Nephron progenitor cell (in vitro differentiated cells): ENCODE measurements at regions not wholly inside any gene's neighbourhood (a gene's known extent, or its start where the extent isn't known, plus 50 kb on each side); places are given as distances from the start of the nearest gene placed in this dataset.

Experiments used
- DNase-seq: peaks from one replicate; pipeline ENCODE4 v3.0.0; 2021
- H3K27ac Mint-ChIP-seq: 2 replicates; pipeline ENCODE4 v1.8.0; 2021; ENCODE audit warnings: mild to moderate bottlenecking, moderate library complexity, mixed read lengths
- H3K27me3 Mint-ChIP-seq: 2 replicates; pipeline ENCODE4 v1.8.0; 2021; ENCODE audit warnings: mild to moderate bottlenecking, low read depth, mixed read lengths; ENCODE audit not compliant: poor library complexity
- H3K36me3 Mint-ChIP-seq: 2 replicates; pipeline ENCODE4 v1.8.0; 2021; ENCODE audit warnings: low read depth, mixed read lengths
- H3K4me1 Mint-ChIP-seq: 2 replicates; pipeline ENCODE4 v1.8.0; 2021; ENCODE audit warnings: mixed read lengths
- H3K4me3 Mint-ChIP-seq: 2 replicates; pipeline ENCODE4 v1.8.0; 2021; ENCODE audit warnings: mild to moderate bottlenecking, moderate library complexity, mixed read lengths
- H3K9me3 Mint-ChIP-seq: 2 replicates; pipeline ENCODE4 v1.8.0; 2021; ENCODE audit warnings: mild to moderate bottlenecking, moderate library complexity, mixed read lengths
- TF ChIP-seq, protein P1 (sequence below): fragments of 200-600 bp; sonication (generic); IDR thresholded peaks from 2 replicates; pipeline ENCODE4 v1.5.0; 2021; ENCODE audit warnings: antibody characterized with exemption

- Mint-ChIP-seq H3K9me3 (no peaks in the 10 kb centered on the region), H3K27me3 (no peaks in the 10 kb centered on the region), H3K27ac (no peak overlapping the region), H3K4me1 (no peaks in the 10 kb centered on the region), H3K36me3 (no peaks in the 10 kb centered on the region), H3K4me3 (no peak overlapping the region)
- DNase-seq = no peak
- TF ChIP-seq, protein P1, sequence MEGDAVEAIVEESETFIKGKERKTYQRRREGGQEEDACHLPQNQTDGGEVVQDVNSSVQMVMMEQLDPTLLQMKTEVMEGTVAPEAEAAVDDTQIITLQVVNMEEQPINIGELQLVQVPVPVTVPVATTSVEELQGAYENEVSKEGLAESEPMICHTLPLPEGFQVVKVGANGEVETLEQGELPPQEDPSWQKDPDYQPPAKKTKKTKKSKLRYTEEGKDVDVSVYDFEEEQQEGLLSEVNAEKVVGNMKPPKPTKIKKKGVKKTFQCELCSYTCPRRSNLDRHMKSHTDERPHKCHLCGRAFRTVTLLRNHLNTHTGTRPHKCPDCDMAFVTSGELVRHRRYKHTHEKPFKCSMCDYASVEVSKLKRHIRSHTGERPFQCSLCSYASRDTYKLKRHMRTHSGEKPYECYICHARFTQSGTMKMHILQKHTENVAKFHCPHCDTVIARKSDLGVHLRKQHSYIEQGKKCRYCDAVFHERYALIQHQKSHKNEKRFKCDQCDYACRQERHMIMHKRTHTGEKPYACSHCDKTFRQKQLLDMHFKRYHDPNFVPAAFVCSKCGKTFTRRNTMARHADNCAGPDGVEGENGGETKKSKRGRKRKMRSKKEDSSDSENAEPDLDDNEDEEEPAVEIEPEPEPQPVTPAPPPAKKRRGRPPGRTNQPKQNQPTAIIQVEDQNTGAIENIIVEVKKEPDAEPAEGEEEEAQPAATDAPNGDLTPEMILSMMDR = no peak
Measured at GRCh38 chr9:28847331-28847730, 1274.0 kb upstream of the C9orf72 start.

DNA sequence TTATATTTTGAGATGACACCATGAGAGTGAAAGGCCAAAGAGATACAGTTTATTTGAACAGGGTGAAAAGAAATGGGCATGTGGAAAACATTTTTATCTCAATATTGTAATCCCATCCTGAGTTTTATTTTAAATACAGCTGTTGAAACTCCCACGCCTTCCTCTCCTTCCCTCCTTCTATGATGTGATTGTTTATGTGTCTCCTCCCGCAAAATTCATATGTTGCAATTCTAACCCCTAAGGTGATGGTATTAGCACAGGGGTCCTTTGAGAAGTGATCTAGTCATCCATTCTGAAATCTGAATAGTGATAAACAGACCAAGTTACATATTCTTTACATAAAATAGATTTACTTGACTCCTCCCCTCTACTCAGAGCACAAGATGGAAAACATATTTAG, 1275.4 kb upstream of the C9orf72 start:
- Mint-ChIP-seq H3K36me3 (no peaks in the 10 kb centered on the region), H3K4me1 (no peaks in the 10 kb centered on the region), H3K27ac (no peak overlapping the region), H3K27me3 (no peaks in the 10 kb centered on the region), H3K4me3 (no peak overlapping the region), H3K9me3 (no peaks in the 10 kb centered on the region)
- no peak for DNase-seq
- TF ChIP-seq, protein P1 = no peak

- DNase-seq = no peak
- H3K27me3 Mint-ChIP-seq = no peaks in the 10 kb centered on the region
- no peaks in the 10 kb centered on the region for H3K4me1 Mint-ChIP-seq
- H3K4me3 Mint-ChIP-seq = no peak overlapping the region
- TF ChIP-seq, protein P1 = no peak
- H3K9me3 Mint-ChIP-seq = no peaks in the 10 kb centered on the region
- H3K27ac Mint-ChIP-seq = no peak overlapping the region
- H3K36me3 Mint-ChIP-seq = no peaks in the 10 kb centered on the region
Measured at GRCh38 chr9:28853477-28853876, 1280.2 kb upstream of the C9orf72 start.

GRCh38 chr9:28866951-28867350, 1293.7 kb upstream of the C9orf72 start:
- Mint-ChIP-seq H3K27me3 (no peaks in the 10 kb centered on the region), H3K4me3 (no peak overlapping the region), H3K4me1 (no peaks in the 10 kb centered on the region), H3K9me3 (no peaks in the 10 kb centered on the region), H3K27ac (no peak overlapping the region), H3K36me3 (no peaks in the 10 kb centered on the region)
- no peak for DNase-seq
- TF ChIP-seq, protein P1 = no peak

- Mint-ChIP-seq H3K9me3 (no peaks in the 10 kb centered on the region), H3K36me3 (no peaks in the 10 kb centered on the region), H3K27ac (no peak overlapping the region), H3K4me1 (no peaks in the 10 kb centered on the region), H3K4me3 (no peak overlapping the region), H3K27me3 (no peaks in the 10 kb centered on the region)
- no peak for DNase-seq
- TF ChIP-seq, protein P1 = no peak
Measured at GRCh38 chr9:28868228-28868990, 1295.1 kb upstream of the C9orf72 start.

- Mint-ChIP-seq H3K9me3 (no peaks in the 10 kb centered on the region), H3K4me1 (no peaks in the 10 kb centered on the region), H3K27ac (no peak overlapping the region), H3K36me3 (no peaks in the 10 kb centered on the region), H3K4me3 (no peak overlapping the region), H3K27me3 (no peaks in the 10 kb centered on the region)
- TF ChIP-seq, protein P1 = no peak
- DNase-seq = no peak
Measured at GRCh38 chr9:28882529-28882928, 1309.2 kb upstream of the C9orf72 start.
